Right renal pelvis (tissue), 4 donors: ENCODE measurements at regions not wholly inside any gene's neighbourhood (a gene's known extent, or its start where the extent isn't known, plus 50 kb on each side); places are given as distances from the start of the nearest gene placed in this dataset.
"Not testable (repeated sequence)": the region's sequence is repeated elsewhere in the genome, so short reads cannot be mapped to it uniquely, and the experiment has no call there.

Experiments used
- DNase-seq, 4 donors: peaks; one replicate each; pipeline ENCODE4 v3.0.0-alpha.2; 2013; ENCODE audit warnings: low read depth in 4 of 4, low spot score in 3 of 4, missing footprints in 1 of 4

DNA sequence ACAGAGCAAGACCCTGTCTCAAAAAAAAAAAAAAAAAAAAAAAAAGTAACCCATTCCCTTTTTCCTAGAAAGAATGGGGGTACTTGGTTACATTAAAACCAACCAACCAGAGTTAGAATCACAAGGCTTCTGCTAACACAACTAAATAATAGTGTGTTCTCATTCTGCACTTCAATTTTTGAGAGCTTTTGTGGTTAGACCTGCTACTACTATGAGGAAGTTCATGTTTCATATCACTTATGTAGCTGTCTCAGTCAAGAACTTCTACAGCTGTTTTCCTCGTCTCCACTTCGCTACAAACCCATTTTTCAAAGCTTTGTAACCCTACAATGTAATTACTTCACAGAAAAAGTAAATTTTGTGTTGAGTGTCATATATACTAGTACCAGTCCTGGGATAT, 58.3 kb downstream of the PDHA2 start:
- no peak for DNase-seq

- no peak for DNase-seq
These were observed 69.3 kb downstream of the PDHA2 start for GRCh38 chr4:95909211-95909610.

GRCh38 chr4:95910749-95911148, 70.9 kb downstream of the PDHA2 start:
- DNase-seq, result no peak

GRCh38 chr4:95921470-95921869, 81.6 kb downstream of the PDHA2 start:
- DNase-seq, result no peak

- no peak for DNase-seq
These were observed 89.7 kb downstream of the PDHA2 start for GRCh38 chr4:95929448-95930064.

DNA sequence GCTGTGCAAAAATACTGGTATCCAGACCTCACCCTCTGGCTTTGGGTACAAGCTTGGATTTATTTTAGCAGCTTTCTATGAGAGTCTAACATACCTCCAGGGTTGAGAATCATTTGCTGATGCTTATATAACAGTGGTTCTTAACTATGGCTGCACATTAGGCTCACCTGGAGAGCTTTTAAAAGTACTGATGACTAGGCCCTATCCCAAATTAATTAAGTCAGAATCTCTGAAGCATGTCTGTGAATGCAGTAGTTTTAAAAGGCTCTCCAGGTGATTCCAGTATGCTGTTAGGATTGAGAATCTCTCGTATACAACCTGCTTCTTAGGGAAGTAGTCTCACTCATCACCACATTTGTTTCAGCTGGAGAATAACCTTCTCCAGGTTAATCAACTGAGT, 99.2 kb downstream of the PDHA2 start:
- no peak for DNase-seq

- no peak for DNase-seq
These were observed 109.4 kb downstream of the PDHA2 start for GRCh38 chr4:95949136-95949765.

DNA sequence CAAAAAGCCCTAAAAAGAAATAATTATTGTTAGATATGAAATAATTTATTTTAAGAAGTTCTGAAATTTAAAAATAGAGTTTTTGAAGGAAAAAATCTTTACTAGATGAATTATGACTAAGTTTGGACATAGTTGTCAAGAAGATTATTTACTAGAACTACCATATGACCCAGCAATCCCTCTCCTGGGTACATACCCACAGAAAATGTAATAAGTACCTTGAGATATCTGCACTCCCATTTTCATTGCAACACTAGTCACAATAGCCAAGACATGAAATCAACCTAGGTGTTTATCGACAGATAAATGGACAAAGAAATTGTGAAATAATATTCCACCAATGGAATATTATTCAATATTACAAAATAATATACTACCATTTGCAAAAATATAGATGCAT, 109.9 kb downstream of the PDHA2 start:
- no peak for DNase-seq

DNA sequence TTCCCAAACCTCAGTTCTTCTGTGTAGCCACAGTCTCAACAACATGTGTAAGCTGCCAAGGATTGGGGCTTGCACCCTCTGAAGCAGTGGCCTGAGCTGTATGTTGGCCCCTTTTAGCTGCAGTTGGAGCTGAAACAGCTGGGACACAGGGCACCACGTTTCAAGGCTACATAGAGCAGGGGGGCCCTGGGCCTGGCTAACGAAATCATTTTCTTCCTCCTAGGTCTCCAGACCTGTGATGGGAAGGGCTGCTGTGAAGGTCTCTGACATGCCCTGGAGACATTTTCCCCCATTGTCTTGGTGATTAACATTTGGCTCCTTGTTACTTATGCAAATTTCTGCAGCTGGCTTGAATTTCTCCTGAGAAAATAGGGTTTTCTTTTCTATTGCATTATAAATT, 112.6 kb downstream of the PDHA2 start:
- DNase-seq, result not testable (repeated sequence)

DNA sequence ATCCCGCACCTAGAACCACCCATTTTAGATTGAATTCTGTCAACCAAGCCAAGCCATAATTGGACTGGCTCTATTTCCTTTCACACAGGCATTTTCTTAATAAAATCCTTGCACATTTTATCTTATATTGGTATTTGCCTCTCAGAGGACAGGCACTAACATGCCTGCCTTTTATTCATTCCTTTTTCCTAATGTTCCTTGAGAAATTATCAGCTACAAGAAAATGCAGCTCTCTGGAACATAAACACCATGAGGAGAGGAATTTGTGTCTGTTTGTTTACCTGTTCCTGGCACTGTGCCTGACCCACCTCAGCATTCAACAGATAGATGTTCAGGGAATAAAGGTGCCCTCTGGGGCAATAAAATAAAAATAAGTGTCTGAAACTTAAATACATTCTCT, 116.2 kb downstream of the PDHA2 start:
- DNase-seq, result no peak

DNA sequence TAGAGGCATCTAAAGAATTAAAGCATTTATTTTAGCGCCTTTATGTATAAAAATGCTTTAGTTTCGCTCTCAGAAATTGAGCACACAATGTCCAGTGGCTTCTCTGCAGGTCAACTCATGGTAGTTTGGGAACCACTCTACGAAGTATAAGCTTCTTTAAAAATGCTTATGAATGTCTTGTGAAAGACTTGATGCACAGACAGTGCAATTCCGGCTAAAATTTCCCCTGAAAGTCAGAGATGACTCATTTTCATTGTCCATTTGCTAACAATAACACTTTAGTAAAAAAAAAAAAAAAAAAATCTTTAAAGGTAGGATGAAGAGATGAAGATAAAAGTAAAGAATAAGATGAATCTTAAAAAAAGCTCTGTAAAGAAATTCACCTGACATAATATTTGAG, 117.2 kb downstream of the PDHA2 start:
- DNase-seq, result no peak

DNA sequence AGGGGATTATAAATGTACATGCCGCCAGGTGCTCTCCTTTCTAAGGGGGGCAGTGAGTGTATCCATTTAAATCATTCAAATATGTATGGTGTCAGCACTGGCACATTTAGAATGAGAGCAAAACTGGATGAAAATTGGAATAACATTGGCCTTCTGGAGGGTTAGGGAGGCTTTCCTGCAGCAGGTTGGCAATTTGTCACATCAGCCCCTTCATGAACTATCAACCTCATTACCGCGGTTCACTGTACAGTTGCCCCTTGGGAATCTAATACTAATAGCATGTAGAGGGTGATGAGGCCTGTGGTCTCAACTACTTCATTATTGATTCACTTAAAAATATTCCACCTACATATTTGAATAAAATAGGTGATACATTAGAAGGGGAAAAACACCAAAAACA, 117.9 kb downstream of the PDHA2 start:
- no peak for DNase-seq

DNA sequence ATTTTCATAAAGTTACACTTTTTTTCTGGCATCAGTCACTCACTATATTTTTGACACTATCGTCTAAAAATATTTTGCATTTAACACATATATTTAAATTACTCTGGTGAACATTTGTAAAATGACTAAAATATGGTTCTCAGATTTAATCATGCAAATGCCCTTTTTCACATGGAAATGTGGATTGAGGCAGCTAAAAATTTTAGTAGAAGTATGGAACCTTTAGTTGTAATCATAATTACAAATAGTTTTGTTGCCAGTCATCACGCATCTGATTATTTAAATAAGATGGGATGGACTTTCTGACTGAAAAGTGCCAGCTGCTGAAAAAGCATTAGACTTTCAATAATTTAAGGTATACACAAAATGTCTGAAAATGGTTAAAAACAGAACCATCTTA, 119.3 kb downstream of the PDHA2 start:
- no peak for DNase-seq

DNA sequence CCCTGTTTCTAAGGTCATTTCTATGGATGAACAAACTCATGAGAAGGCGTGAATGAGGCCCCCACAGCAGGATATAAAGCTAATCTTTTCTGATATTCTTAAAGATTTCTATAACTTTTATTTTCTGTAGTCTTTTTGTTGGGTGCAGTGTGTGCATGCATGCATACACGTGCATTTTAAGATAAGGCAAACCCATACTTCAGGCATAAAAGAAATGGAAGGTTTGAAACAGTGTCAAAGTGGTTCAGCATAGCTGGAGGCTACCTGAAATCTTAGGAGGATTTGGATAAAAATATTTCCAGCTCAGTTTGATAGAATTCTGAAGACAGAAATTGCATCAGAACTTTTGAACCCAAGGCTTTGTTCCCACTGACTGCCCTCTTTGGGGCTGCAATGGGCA, 119.7 kb downstream of the PDHA2 start:
- DNase-seq, result no peak

GRCh38 chr4:95963456-95963855, 123.6 kb downstream of the PDHA2 start:
- DNase-seq, result no peak

- DNase-seq, result no peak
These were observed 140.3 kb downstream of the PDHA2 start for GRCh38 chr4:95979961-95980876.

GRCh38 chr4:95980877-95981360, 141.0 kb downstream of the PDHA2 start:
- no peak for DNase-seq

- no peak for DNase-seq
These were observed 141.7 kb downstream of the PDHA2 start for GRCh38 chr4:95981591-95981990.

GRCh38 chr4:95982516-95982915, 142.6 kb downstream of the PDHA2 start:
- DNase-seq, result no peak

DNA sequence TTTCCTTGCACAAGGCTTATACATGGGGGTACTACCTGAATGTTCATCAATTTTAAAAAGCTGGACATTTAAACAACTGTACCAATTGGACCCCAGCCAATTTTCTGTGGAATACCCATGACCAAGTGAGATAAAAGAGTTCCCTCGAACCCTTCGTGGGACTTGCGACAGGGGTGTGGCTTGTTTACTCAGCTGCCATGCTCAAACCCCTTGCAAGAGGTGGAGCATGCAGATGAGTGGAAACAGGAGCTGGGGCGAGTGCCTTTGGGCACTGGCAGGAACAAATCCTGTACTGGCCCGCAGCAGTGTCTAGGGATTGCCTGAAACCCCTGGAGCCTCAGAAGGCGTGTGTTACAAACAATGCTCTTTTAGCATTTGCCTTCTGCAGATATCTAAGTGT, 144.2 kb downstream of the PDHA2 start:
- DNase-seq, result no peak

- DNase-seq, result no peak
These were observed 145.2 kb downstream of the PDHA2 start for GRCh38 chr4:95985051-95985450.
